ENCODE measurements at regions not wholly inside any gene's neighbourhood (a gene's known extent, or its start where the extent isn't known, plus 50 kb on each side); places are given as distances from the start of the nearest gene placed in this dataset.
"Not testable (repeated sequence)": the region's sequence is repeated elsewhere in the genome, so short reads cannot be mapped to it uniquely, and the experiment has no call there.

GRCh38 chr1:46878173-46878782, 63.0 kb downstream of the CYP4A11 start:
- not testable (repeated sequence) for H3K4me1 ChIP-seq (ENCODE audit: insufficient read depth, low read length); H3K4me3 Mint-ChIP-seq; H2BK120ac ChIP-seq (ENCODE audit: low read depth, low read length, poor library complexity, severe bottlenecking); H4K8ac ChIP-seq (replicated peaks; ENCODE audit: insufficient read length, low read depth, low read length); H3K4ac ChIP-seq (ENCODE audit: low read depth, low read length); H3K79me1 ChIP-seq (ENCODE audit: insufficient read depth, low read depth, low read length, poor library complexity, severe bottlenecking); H3K14ac ChIP-seq (ENCODE audit: insufficient read depth, low read length); H2BK5ac ChIP-seq (ENCODE audit: insufficient read length, low read length); H3K9ac ChIP-seq (ENCODE audit: extremely low read depth, insufficient read length, low read length); H2BK20ac ChIP-seq (ENCODE audit: low read depth, low read length, poor library complexity, severe bottlenecking); H3K9me3 ChIP-seq (ENCODE audit: control insufficient read depth, low read depth, low read length); H3K27me3 Mint-ChIP-seq (ENCODE audit: low read depth); H3K36me3 Mint-ChIP-seq (ENCODE audit: insufficient read depth in 1 of 3, low read depth in 3 of 3); H2AFZ ChIP-seq (ENCODE audit: low read length); H3K79me2 ChIP-seq (ENCODE audit: insufficient read depth, low read length); H2AK5ac ChIP-seq (ENCODE audit: insufficient read length, low read length); H3K9me3 Mint-ChIP-seq; DNase-seq; H3K27me3 ChIP-seq (ENCODE audit: insufficient read depth, low read length); H3K4me2 ChIP-seq (ENCODE audit: insufficient read depth, insufficient read length, low read length); H3K18ac ChIP-seq (ENCODE audit: insufficient read length, low read depth, low read length); H3K56ac ChIP-seq (ENCODE audit: insufficient read length, low read depth, low read length); H3T11ph ChIP-seq (ENCODE audit: low read length); H3K23ac ChIP-seq (ENCODE audit: insufficient read length, low read depth, low read length); H4K20me1 ChIP-seq (ENCODE audit: control insufficient read depth, insufficient read depth, insufficient read length); H2BK15ac ChIP-seq (ENCODE audit: low read depth, low read length); H2BK12ac ChIP-seq (ENCODE audit: insufficient read length, low read depth, low read length); H3K27ac ChIP-seq (ENCODE audit: insufficient read length, low read depth, low read length); H3K27ac Mint-ChIP-seq; H4K91ac ChIP-seq (ENCODE audit: insufficient read length, low read depth, low read length); H4K5ac ChIP-seq (ENCODE audit: insufficient read length, low read depth, low read length); H3K4me1 Mint-ChIP-seq; H3K23me2 ChIP-seq (ENCODE audit: insufficient read length, low read depth, low read length, poor library complexity, severe bottlenecking)
- no CpG with 5 or more reads among the region's 3 CpGs for WGBS (ENCODE audit: extremely low coverage, insufficient read length, low lambda C conversion rate)
- TF ChIP-seq CTCF (conservative IDR thresholded peaks at IDR 0.05), result peak; percentile 69

Data from H9 (cell line).